HepG2 (cell line): ENCODE measurements at regions not wholly inside any gene's neighbourhood (a gene's known extent, or its start where the extent isn't known, plus 50 kb on each side); places are given as distances from the start of the nearest gene placed in this dataset.

Experiments used
- ATAC-seq: fragments of 200-7000 bp; cut with Tn5 transposase; 3 replicates; pipeline ENCODE4 v1.9.1; 2020; ENCODE audit warnings: mild to moderate bottlenecking, moderate library complexity
- BruUV-seq: library from RNA; stranded (reverse); fragments of 400-500 nt; replicated peaks from 2 replicates; lab custom pipeline; 2021; lab: Mats Ljungman, UMichigan
- CTCF ChIA-PET: fragments of 300-600 bp; formaldehyde crosslinking; extraction: SDS; loops from one replicate; lab custom pipeline; 2021; ENCODE audit warnings: low total read pairs, inconsistent platforms, low intra/inter-chr PET ratio; lab: Yijun Ruan, JAX
- POLR2A ChIA-PET: fragments of 350-600 bp; sonication (Branson Sonifier 250); formaldehyde crosslinking; loops from one replicate; lab custom pipeline; 2020; ENCODE audit warnings: antibody characterized with exemption, inconsistent platforms; lab: Yijun Ruan, JAX
- DNase-seq: peaks from one replicate; pipeline ENCODE4 v3.0.0-alpha.2; 2015; ENCODE audit warnings: low spot score
- FAIRE-seq: peaks from 3 replicates; lab custom pipeline; 2011; peaks lifted over from hg19 to GRCh38; lab: Jason Lieb, UNC
- H2AFZ ChIP-seq: one replicate; pipeline ENCODE4 v1.6.1; 2011; ENCODE audit warnings: low read length, inconsistent platforms
- H3K27ac ChIP-seq: fragments of 300-600 bp; 3 replicates; pipeline ENCODE4 v1.8.0; 2011; ENCODE audit warnings: mixed run types, mild to moderate bottlenecking, mixed read lengths, low read length, inconsistent platforms; ENCODE audit not compliant: insufficient read depth; ENCODE audit errors: extremely low read length
- H3K27me3 ChIP-seq, 2 experiments: fragments of 200-600 bp in 1 of 2; 2 replicates in 1 of 2; 3 replicates in 1 of 2; pipeline versions ENCODE4 v1.6.0 to v1.8.0; 2011; ENCODE audit warnings: low read length in 2 of 2, mild to moderate bottlenecking in 2 of 2, moderate library complexity in 2 of 2, inconsistent platforms in 1 of 2; ENCODE audit not compliant: insufficient read depth in 2 of 2, control insufficient read depth in 1 of 2
- H3K36me3 ChIP-seq, 2 experiments: fragments of 200-600 bp in 1 of 2; replicated peaks in 1 of 2; 2 replicates in 1 of 2; 3 replicates in 1 of 2; pipeline versions ENCODE4 v1.5.1 to v1.8.0; 2011; ENCODE audit warnings: low read length in 2 of 2, inconsistent platforms in 1 of 2; ENCODE audit not compliant: insufficient read depth in 2 of 2, control insufficient read depth in 1 of 2
- H3K4me1 ChIP-seq: 2 replicates; pipeline ENCODE4 v1.5.1; 2012; ENCODE audit warnings: low read length, inconsistent platforms; ENCODE audit not compliant: insufficient read depth
- H3K4me2 ChIP-seq: 2 replicates; pipeline ENCODE4 v1.6.0; 2011; ENCODE audit warnings: low read depth, low read length, inconsistent platforms
- H3K4me3 ChIP-seq, 3 experiments: fragments of 200-600 bp in 1 of 3; sonication (generic), shearing (Covaris generic) in 1 of 3; replicated peaks in 1 of 3; 2 replicates each; pipeline ENCODE4 v1.5.1; 2011 to 2016; ENCODE audit warnings: low read length in 3 of 3, inconsistent platforms in 2 of 3, low read depth in 2 of 3, mild to moderate bottlenecking in 2 of 3, control low read depth in 1 of 3, mixed read lengths in 1 of 3; ENCODE audit not compliant: insufficient read depth in 1 of 3
- H3K79me2 ChIP-seq: one replicate; pipeline ENCODE4 v1.6.1; 2011; ENCODE audit warnings: low read length, inconsistent platforms; ENCODE audit not compliant: insufficient read depth
- H3K9ac ChIP-seq: 2 replicates; pipeline ENCODE4 v1.6.0; 2011; ENCODE audit warnings: mild to moderate bottlenecking, low read depth, low read length, inconsistent platforms; ENCODE audit not compliant: insufficient read depth
- H3K9me3 ChIP-seq: 2 replicates; pipeline ENCODE4 v1.5.1; 2012; ENCODE audit warnings: mild to moderate bottlenecking, low read length
- H4K20me1 ChIP-seq: 2 replicates; pipeline ENCODE4 v1.6.0; 2011; ENCODE audit warnings: inconsistent platforms, mild to moderate bottlenecking, low read length, moderate library complexity; ENCODE audit not compliant: insufficient read depth
- EED ChIP-seq: sonication (generic); formaldehyde crosslinking; IDR thresholded peaks from 2 replicates; pipeline ENCODE4 v1.5.0; 2020; ENCODE audit warnings: mild to moderate bottlenecking, missing genetic modification reagents
- ERF ChIP-seq: IDR thresholded peaks from 2 replicates; pipeline ENCODE4 v1.6.1; 2018; ENCODE audit warnings: missing biosample characterization, missing genetic modification reagents
- FOXK1 ChIP-seq: sonication (generic); formaldehyde crosslinking; IDR thresholded peaks from 2 replicates; pipeline ENCODE4 v1.4.0; 2020; ENCODE audit warnings: low read depth, missing genetic modification reagents, borderline replicate concordance
- HDAC6 ChIP-seq: fragments of 200-600 bp; sonication (generic); IDR thresholded peaks from 2 replicates; pipeline ENCODE4 v1.7.0; 2017; ENCODE audit warnings: mild to moderate bottlenecking, antibody characterized with exemption, low read length, low read depth
- JDP2 ChIP-seq: sonication (generic); formaldehyde crosslinking; IDR thresholded peaks from 2 replicates; pipeline ENCODE4 v1.8.1; 2022; ENCODE audit warnings: missing genetic modification reagents, borderline replicate concordance
- NCOA5 ChIP-seq: sonication (generic); formaldehyde crosslinking; IDR thresholded peaks from 2 replicates; pipeline ENCODE4 v1.4.0; 2020; ENCODE audit warnings: missing genetic modification reagents
- PCBP1 ChIP-seq: fragments of 200-400 bp; formaldehyde crosslinking; IDR thresholded peaks from 2 replicates; pipeline ENCODE4 v1.6.1; 2017; ENCODE audit warnings: mild to moderate bottlenecking, low read depth, low read length, borderline replicate concordance
- SRSF1 ChIP-seq: fragments of 200-400 bp; formaldehyde crosslinking; optimal IDR thresholded peaks from 2 replicates; pipeline ENCODE3; 2017; ENCODE audit warnings: mild to moderate bottlenecking, low read depth, low read length, moderate library complexity
- ZFAT ChIP-seq: sonication (generic); formaldehyde crosslinking; conservative IDR thresholded peaks from 2 replicates; pipeline ENCODE4 v1.8.1; 2023; ENCODE audit warnings: missing genetic modification reagents, inconsistent platforms
- ZFP37 ChIP-seq: sonication (generic); formaldehyde crosslinking; IDR thresholded peaks from 2 replicates; pipeline ENCODE4 v1.4.0; 2020; ENCODE audit warnings: missing genetic modification reagents, borderline replicate concordance
- ZNF235 ChIP-seq: sonication (generic); formaldehyde crosslinking; IDR thresholded peaks from 2 replicates; pipeline ENCODE4 v1.8.1; 2023; ENCODE audit warnings: mild to moderate bottlenecking, missing genetic modification reagents, borderline replicate concordance
- ZNF331 ChIP-seq: sonication (generic); formaldehyde crosslinking; IDR thresholded peaks from 2 replicates; pipeline ENCODE4 v1.4.0; 2020; ENCODE audit warnings: missing genetic modification reagents
- ZNF746 ChIP-seq: sonication (generic); formaldehyde crosslinking; IDR thresholded peaks from 2 replicates; pipeline ENCODE4 v1.8.0; 2022; ENCODE audit warnings: mild to moderate bottlenecking, missing genetic modification reagents
- WGBS: methylation state at CpG from one replicate; pipeline ENCODE4 v1.1.6; 2017; ENCODE audit warnings: low lambda C conversion rate; 5-methylcytosine and 5-hydroxymethylcytosine counted together
- in situ Hi-C: cut with HindIII; loops from 2 replicates; pipeline ENCODE4 v1.10.0; 2017; ENCODE audit warnings: low pct_unique_long_range_greater_than_20kb; ENCODE audit not compliant: extremely low pct_ligation_motif_present
- intact Hi-C: fragments of 100-400 bp; cut with micrococcal nuclease; formaldehyde crosslinking; loops from one replicate; pipeline ENCODE4 v1.10.0; 2022; ENCODE audit not compliant: unreplicated experiment
- TF ChIP-seq, protein P1 (sequence below): sonication (generic); formaldehyde crosslinking; IDR thresholded peaks from 2 replicates; pipeline ENCODE4 v1.5.1; 2020; ENCODE audit warnings: missing genetic modification reagents, mild to moderate bottlenecking, borderline replicate concordance
- TF ChIP-seq, protein P2 (sequence below), 2 experiments: fragments of 450-650 bp in 1 of 2; sonication (generic) in 1 of 2; formaldehyde crosslinking in 1 of 2; IDR thresholded peaks; 2 replicates each; pipeline versions ENCODE4 v1.6.1 to v1.8.0; 2016 to 2022; ENCODE audit warnings: antibody characterized with exemption in 1 of 2, mild to moderate bottlenecking in 1 of 2, missing genetic modification reagents in 1 of 2

DNA sequence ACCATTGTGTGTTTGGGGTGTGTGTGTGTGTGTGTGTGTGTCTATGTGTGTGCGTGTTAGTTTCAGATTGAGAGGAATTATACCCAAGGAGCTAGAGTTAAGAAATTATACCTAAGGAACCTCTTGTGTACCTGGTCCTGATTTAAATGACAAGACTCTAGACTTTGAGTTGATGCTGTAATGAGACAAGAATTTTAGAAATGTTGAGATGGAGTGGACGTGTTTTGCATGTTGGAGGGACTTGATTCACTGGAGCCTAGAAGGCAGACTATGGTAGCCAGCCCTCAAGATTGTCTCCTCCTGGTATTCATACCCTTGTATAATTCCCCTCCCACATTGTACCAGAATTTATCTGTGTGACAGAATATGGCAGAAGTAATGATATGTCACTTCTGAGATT, 52.4 kb upstream of the HSPB3 start (continued):
- no peak for TF ChIP-seq SRSF1
- no peak for TF ChIP-seq EED (CRISPR knock-in tag)
- no peak for TF ChIP-seq FOXK1

- H3K36me3 ChIP-seq = no peaks in the 10 kb centered on the region
- no peak overlapping the region for H2AFZ ChIP-seq
- in situ Hi-C loops (no loop called here), intact Hi-C loops (no loop called here)
- DNase-seq = no peak
- CTCF ChIA-PET = no interaction called here
- no peaks in the 10 kb centered on the region for H3K27me3 ChIP-seq
- H3K9ac ChIP-seq = no peak overlapping the region
- no peak for FAIRE-seq
- no peaks in the 10 kb centered on the region for H3K9me3 ChIP-seq
- H3K27ac ChIP-seq = no peak overlapping the region
- BruUV-seq = no TSS peak
- POLR2A ChIA-PET = no interaction called here
- no peak overlapping the region for H3K4me2 ChIP-seq
- WGBS = 0% methylated on average over 2 of the region's 2 CpGs
- H3K4me3 ChIP-seq = no peak overlapping the region
- no peak for ATAC-seq
- H3K4me1 ChIP-seq = no peaks in the 10 kb centered on the region
- no peaks in the 10 kb centered on the region for H4K20me1 ChIP-seq
- no peaks in the 10 kb centered on the region for H3K79me2 ChIP-seq
- no peak for TF ChIP-seq ZFAT
- TF ChIP-seq PCBP1 = no peak
- TF ChIP-seq, protein P1, sequence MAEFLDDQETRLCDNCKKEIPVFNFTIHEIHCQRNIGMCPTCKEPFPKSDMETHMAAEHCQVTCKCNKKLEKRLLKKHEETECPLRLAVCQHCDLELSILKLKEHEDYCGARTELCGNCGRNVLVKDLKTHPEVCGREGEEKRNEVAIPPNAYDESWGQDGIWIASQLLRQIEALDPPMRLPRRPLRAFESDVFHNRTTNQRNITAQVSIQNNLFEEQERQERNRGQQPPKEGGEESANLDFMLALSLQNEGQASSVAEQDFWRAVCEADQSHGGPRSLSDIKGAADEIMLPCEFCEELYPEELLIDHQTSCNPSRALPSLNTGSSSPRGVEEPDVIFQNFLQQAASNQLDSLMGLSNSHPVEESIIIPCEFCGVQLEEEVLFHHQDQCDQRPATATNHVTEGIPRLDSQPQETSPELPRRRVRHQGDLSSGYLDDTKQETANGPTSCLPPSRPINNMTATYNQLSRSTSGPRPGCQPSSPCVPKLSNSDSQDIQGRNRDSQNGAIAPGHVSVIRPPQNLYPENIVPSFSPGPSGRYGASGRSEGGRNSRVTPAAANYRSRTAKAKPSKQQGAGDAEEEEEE = no peak
- TF ChIP-seq JDP2 = no peak
- no peak for TF ChIP-seq ZNF235 (CRISPR knock-in tag)
- TF ChIP-seq ZNF746 (CRISPR knock-in tag) = no peak
- no peak for TF ChIP-seq ZNF331
- TF ChIP-seq ERF = no peak
- TF ChIP-seq HDAC6 = no peak
- no peak for TF ChIP-seq NCOA5 (CRISPR knock-in tag)
- no peak for TF ChIP-seq ZFP37 (CRISPR knock-in tag)
- TF ChIP-seq, protein P2, sequence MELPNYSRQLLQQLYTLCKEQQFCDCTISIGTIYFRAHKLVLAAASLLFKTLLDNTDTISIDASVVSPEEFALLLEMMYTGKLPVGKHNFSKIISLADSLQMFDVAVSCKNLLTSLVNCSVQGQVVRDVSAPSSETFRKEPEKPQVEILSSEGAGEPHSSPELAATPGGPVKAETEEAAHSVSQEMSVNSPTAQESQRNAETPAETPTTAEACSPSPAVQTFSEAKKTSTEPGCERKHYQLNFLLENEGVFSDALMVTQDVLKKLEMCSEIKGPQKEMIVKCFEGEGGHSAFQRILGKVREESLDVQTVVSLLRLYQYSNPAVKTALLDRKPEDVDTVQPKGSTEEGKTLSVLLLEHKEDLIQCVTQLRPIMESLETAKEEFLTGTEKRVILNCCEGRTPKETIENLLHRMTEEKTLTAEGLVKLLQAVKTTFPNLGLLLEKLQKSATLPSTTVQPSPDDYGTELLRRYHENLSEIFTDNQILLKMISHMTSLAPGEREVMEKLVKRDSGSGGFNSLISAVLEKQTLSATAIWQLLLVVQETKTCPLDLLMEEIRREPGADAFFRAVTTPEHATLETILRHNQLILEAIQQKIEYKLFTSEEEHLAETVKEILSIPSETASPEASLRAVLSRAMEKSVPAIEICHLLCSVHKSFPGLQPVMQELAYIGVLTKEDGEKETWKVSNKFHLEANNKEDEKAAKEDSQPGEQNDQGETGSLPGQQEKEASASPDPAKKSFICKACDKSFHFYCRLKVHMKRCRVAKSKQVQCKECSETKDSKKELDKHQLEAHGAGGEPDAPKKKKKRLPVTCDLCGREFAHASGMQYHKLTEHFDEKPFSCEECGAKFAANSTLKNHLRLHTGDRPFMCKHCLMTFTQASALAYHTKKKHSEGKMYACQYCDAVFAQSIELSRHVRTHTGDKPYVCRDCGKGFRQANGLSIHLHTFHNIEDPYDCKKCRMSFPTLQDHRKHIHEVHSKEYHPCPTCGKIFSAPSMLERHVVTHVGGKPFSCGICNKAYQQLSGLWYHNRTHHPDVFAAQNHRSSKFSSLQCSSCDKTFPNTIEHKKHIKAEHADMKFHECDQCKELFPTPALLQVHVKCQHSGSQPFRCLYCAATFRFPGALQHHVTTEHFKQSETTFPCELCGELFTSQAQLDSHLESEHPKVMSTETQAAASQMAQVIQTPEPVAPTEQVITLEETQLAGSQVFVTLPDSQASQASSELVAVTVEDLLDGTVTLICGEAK (IDR thresholded peaks at IDR 0.05) = no peak
- TF ChIP-seq, protein P2 (CRISPR knock-in tag; IDR thresholded peaks at IDR 0.05) = no peak
Measured at GRCh38 chr5:54401515-54401914, 54.0 kb upstream of the HSPB3 start.
